Left ventricle myocardium superior (tissue), 1 donor: ENCODE measurements at regions not wholly inside any gene's neighbourhood (a gene's known extent, or its start where the extent isn't known, plus 50 kb on each side); places are given as distances from the start of the nearest gene placed in this dataset.

Experiments used
- ATAC-seq: fragments of 200-7000 bp; cut with Tn5 transposase; one replicate; pipeline ENCODE4 v1.9.1; 2020; ENCODE audit warnings: mild to moderate bottlenecking, moderate library complexity
- DNase-seq: peaks from one replicate; pipeline ENCODE4 v3.0.0-alpha.2; 2020
- intact Hi-C: fragments of 100-400 bp; cut with micrococcal nuclease; formaldehyde crosslinking; loops from one replicate; pipeline ENCODE4 v1.11.0; 2022
- donor health status: DM: no; HTN: yes; CAD: no; lungs with severe emphysema.

GRCh38 chr13:107348471-107348870 is 780.5 kb upstream of the ARGLU1 start:
- ATAC-seq: no peak
- intact Hi-C loops: no loop called here

DNA sequence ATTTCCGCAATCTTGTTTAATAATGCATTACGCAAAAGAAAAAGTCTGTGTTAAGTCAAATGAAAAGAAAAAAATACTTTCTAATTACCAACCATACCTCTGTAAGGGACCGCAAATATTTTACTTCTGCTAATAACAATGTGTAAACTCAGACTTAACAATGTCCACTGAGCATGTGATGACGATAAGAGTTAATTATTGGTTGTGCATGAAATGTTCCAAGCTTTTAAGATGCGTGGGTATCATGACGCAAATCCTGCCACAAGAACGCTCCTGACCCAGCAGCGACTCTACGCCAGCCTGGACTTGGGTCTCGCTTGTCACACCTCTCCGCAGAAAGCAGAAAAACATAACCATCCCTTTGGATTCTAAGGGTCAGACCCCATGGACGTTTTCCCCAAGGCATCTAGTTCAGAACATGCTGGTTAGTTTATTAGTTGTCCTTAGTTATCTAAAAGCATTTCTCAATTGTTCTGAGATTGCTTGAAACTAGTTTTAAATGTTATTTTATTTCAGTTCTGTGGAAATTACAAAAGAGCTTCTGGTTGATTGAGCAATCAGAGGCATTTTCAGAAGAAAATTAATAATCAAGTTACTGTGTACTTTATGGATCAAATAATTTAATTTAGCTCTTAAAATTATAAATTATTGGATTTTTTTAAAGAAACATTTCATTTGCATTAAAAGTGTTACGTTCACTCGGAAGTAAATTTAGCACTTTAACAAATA is 779.9 kb upstream of the ARGLU1 start:
- DNase-seq (no peak), ATAC-seq (no peak)
- intact Hi-C loops: no loop called here

More at GRCh38 chr13:107348471-107348870, 780.5 kb upstream of the ARGLU1 start:
- DNase-seq: no peak

GRCh38 chr13:107342747-107343146 is 774.8 kb upstream of the ARGLU1 start:
- no peak for ATAC-seq
- no peak for DNase-seq
- intact Hi-C loops: no loop called here

- no peak for DNase-seq
- no peak for ATAC-seq
- intact Hi-C loops: no loop called here
Observed at GRCh38 chr13:107339209-107339608, 771.3 kb upstream of the ARGLU1 start.

DNA sequence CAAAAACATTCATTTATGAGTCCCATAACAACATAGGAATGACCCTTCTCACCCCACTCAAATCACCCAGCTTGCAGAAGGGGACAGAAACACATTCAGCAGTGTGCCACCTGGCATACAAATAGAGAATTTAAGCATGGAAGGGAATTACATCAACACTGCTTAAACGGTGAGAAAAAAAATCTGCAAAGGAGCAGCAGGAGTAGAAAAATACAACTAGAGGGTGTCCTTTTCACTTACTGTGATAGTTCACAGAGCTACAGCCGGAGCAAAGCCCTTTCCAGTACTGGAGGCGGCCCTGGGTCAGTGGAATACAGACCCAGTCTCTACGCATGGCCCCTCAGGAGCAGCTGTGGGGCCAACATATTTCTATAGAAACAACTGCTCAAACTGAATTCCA is 764.3 kb upstream of the ARGLU1 start:
- intact Hi-C loops: no loop called here
- DNase-seq (no peak), ATAC-seq (no peak)

- no peak for DNase-seq
- intact Hi-C loops: no loop called here
- ATAC-seq: no peak
Observed at GRCh38 chr13:107331359-107331758, 763.4 kb upstream of the ARGLU1 start.

DNA sequence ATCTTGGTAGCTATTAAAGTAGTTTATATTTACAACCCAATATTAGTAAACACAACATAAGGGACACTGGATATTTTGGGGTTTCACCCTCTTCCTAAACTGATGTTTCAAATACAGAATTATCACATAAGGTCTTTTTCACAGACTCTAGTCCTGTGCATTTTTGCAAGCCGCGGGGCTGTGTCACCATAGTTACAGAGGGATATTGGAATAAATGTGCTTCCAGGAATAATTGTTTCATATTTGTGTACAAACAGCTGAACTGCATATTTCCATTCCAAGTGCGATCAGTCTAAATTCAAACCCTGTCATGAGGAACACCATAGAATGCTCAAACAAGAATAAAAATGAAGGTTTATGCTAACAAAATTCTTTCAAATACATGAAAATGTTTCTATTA is 762.5 kb upstream of the ARGLU1 start:
- DNase-seq (no peak), ATAC-seq (no peak)
- intact Hi-C loops: no loop called here

DNA sequence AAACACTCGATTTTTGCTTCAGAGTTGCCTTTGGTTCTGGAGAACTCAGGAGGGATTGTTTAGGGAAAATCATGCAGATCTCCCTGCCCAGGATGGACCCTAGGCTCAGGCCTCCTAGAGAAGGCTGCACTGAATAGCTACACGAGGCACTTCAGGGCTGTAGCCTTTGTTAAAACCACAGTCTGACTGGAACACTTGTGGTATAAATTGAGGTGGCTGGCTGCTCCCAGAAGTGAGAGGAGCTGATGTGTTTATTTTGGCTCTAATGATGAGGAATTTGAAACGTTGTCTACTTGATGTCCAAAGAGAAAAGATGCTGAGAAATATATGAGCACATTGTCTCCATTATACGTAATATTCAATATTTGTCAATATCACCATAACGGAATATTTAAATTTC is 762.1 kb upstream of the ARGLU1 start:
- intact Hi-C loops: no loop called here
- DNase-seq (no peak), ATAC-seq (no peak)

DNA sequence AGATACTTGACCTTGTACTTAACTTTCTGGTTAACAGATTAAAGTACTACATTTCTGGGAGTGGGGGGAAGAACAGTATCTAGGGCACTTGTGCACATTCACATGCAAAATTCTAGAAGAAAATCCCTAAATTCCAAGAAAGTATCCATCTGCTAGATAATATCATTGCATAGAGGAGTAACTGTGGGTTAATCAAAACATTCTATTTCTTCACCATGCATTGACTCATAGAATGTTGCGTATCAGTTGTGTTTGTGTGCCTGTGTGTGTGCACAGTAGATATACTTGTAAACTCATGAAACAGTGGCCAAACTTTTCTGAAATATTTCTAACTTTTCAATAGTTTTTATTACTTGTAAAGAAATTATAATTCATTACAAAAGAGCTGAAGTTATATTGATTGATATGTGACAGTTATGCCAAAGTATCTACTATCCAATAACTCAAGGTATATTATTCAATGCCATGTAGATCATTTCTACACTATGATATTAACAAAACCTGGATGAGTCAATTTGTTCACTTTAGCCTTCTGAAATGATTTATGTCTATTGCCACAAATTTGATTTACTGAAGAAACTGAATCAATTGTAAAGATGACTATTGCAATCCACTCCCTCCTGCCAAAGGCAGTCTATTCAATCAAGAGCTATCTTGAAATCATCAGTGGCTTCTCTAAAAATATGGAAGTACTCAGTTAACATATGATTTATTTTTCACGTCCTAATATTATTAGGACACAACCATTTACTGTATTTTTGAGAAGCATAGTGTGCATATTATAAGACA is 756.7 kb upstream of the ARGLU1 start:
- intact Hi-C loops: no loop called here
- DNase-seq: no peak
- ATAC-seq: no peak

- no peak for ATAC-seq
- intact Hi-C loops: no loop called here
- no peak for DNase-seq
Observed at GRCh38 chr13:107322228-107322627, 754.3 kb upstream of the ARGLU1 start.

DNA sequence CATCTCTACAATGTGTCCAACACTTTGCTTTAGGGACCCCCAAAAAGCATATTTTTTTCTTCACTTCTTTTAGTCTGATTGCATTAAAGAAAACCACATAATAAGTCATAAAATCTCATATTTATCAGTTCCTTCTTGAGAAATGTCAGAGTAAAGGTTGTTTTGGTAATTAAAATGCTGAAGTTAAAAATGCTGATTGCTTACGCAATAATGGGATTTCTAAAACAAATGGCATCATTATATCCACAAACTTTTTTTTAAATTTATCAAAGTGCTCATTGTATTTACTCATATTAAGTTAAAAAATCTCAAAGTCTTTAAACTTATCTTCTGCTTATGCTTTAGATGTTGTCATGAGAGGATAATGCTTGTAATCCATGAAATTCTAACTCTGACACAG is 737.2 kb upstream of the ARGLU1 start:
- DNase-seq: no peak
- ATAC-seq: no peak
- intact Hi-C loops: no loop called here

DNA sequence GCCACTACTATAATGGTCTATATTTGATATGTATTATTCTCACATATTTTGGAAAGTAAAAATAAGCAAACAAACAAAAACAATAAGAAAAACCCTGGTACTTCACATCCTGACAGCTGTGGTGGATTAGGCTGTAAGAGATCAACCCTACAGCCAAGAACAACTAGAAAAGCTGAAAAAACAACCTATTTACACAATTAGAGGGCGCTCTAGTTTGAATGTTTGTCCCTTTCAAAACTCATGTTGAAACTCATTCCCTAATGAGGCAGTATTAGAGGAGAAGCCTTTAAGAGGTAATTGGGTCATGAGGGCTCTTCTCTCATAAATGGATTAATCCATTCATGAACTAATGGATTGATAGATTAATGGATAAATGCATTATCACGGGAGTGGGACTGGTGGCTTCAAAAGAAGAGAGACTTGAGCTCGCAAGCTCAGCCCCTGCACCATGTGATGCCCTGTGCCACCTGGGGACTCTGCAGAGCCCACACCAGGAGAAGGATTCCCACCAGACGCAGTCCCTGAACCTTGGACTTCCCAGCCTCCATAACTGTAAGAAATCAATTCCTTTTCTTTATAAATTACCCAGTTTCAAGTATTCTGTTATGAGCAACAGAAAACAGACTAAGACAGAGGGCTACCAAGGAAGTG is 733.9 kb upstream of the ARGLU1 start:
- ATAC-seq: no peak
- intact Hi-C loops: no loop called here
- no peak for DNase-seq

DNA sequence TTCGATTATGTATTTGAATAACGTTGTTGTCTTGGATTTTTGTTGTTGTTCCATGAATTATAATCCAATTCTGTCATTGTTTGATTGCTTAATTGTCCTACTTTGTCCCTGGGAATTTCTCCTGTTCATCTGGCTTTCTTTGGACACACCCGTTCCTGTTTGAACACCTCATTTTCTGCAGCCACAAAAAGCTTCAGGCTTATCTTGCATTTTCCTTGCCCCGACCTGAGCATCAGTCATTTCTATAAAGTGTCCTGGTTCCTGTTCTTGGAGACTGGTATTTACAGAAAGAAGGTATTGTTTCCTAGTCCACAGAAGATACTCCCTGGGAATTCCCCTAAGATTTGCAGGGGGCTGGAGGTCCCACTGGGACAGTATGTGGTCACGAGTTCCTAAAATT is 731.8 kb upstream of the ARGLU1 start:
- intact Hi-C loops: no loop called here

GRCh38 chr13:107296804-107297203 is 728.9 kb upstream of the ARGLU1 start:
- DNase-seq (no peak), ATAC-seq (no peak)
- intact Hi-C loops: no loop called here

More for the DNA sequence above, 731.8 kb upstream of the ARGLU1 start:
- DNase-seq (no peak), ATAC-seq (no peak)

DNA sequence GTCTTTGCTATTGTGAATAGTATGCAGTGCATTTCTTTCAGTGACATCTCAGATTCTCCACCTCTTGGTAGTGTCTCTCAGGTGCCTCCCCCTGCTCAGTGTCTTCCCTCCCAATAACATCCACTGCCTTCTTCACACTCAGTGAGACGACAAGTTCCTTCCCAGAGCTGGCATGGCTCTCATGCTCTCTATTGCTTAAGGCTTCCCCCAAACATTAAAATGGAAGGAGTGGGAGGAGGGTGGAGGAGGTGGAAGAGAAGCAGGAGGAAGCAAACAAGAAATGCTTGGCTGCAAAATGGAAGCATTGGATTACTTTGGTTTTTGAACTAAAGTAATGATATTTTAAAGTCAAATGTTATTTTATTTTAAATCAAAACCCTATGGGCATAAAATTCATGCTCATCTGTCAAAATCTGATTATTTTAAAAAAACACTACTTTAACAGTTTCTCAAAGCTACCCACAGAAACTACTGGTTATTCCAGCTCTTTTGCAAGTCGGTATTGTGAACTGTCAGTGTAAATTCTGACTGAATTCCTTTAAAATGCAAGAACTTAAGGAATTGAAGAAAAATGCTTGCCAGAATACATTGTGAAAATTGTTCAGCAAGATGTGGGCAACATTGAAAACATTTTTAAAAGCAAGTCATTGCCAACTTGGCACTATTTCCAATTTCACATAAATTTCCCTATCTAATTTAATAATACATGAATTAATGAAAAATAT is 727.6 kb upstream of the ARGLU1 start:
- DNase-seq: no peak
- intact Hi-C loops: no loop called here
- no peak for ATAC-seq

DNA sequence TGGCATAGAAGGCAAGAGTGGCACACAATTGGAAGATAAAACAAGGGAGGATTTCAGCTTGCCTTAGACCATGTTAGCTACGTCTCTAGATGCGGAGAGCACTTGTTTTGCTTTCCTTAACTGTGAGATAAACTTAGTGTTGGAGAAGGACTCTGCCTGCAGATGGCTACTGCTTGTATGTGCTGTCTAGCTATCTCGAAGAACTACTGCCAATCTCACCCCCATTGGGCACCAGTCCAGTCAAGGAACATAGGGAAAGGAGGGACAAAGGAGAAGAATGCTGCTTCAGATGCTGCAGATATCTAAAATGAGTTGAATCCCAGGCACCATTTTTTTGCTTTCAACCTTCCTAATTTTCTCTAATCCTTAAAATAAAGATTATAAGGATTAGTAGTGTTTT is 726.0 kb upstream of the ARGLU1 start:
- intact Hi-C loops: no loop called here
- no peak for ATAC-seq
- DNase-seq: no peak

DNA sequence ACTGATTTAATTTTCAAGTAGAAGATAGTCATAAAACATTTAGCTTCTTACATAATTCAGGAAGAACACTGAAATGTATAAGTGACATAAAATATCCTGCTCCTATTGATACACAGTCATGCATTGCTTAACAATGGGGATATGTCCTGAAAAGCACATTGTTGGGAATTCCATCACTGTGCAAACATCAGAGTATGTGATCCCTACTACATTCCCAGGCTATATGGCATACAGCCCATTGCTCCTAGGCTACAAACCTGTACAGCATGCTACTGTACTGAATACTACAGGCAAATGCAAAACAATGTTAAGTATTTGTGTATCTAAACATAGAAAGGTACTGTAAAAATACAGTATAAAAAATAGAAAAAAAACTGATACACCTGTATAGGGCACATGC is 723.9 kb upstream of the ARGLU1 start:
- intact Hi-C loops: no loop called here
- DNase-seq (no peak), ATAC-seq (no peak)

GRCh38 chr13:107289540-107289939 is 721.6 kb upstream of the ARGLU1 start:
- intact Hi-C loops: no loop called here
- no peak for DNase-seq
- ATAC-seq: no peak

GRCh38 chr13:107284173-107284572 is 716.2 kb upstream of the ARGLU1 start:
- intact Hi-C loops: no loop called here
- no peak for ATAC-seq

DNA sequence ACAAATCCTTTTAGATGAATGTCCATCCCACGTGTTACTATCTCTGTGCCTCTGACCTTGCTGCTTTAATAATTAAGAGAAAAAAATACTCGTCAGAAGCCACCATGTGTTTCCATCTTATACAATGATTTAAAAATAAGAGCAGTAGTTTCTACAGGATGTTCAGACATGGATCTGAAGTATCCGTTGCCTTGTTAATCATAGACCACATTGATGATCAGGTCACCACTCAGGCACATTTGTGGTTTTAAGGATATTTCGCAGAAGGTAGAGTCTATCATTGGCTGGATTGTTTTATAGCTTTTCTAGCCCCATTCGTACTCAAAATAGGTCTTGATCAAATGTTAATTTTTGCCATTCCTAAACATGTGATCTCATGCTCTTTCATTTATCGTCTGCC is 710.0 kb upstream of the ARGLU1 start:
- no peak for DNase-seq
- intact Hi-C loops: no loop called here

More at GRCh38 chr13:107284173-107284572, 716.2 kb upstream of the ARGLU1 start:
- no peak for DNase-seq

More for the DNA sequence above, 710.0 kb upstream of the ARGLU1 start:
- no peak for ATAC-seq
